Body of pancreas (tissue), 4 donors: ENCODE measurements at regions not wholly inside any gene's neighbourhood (a gene's known extent, or its start where the extent isn't known, plus 50 kb on each side); places are given as distances from the start of the nearest gene placed in this dataset.

Source experiments
- CTCF ChIP-seq, 7 experiments: fragments of 450-650 bp in 4 of 7; fragments of 200-600 bp in 3 of 7; sonication (generic) in 3 of 7; IDR thresholded peaks; one replicate each; pipeline ENCODE4 v1.5.1; 2016 to 2019; ENCODE audit warnings: antibody characterized with exemption in 7 of 7
- POLR2A ChIP-seq, 3 donors: fragments of 450-650 bp; IDR thresholded peaks; one replicate each; pipeline ENCODE4 v1.6.1; 2016; ENCODE audit warnings: antibody characterized with exemption in 3 of 3, mild to moderate bottlenecking in 2 of 3

- TF ChIP-seq CTCF (IDR thresholded peaks at IDR 0.05) (no peak), POLR2A (IDR thresholded peaks at IDR 0.05) (no peak)
These were observed 158.7 kb upstream of the APCDD1 start for GRCh38 chr18:10295751-10296150.
